GM13976 (cell line): ENCODE measurements at regions not wholly inside any gene's neighbourhood (a gene's known extent, or its start where the extent isn't known, plus 50 kb on each side); places are given as distances from the start of the nearest gene placed in this dataset.
"Not testable (repeated sequence)": the region's sequence is repeated elsewhere in the genome, so short reads cannot be mapped to it uniquely, and the experiment has no call there.

Source experiments
- DNase-seq: peaks from one replicate; pipeline ENCODE4 v3.0.0; 2012; ENCODE audit warnings: low spot score
- CTCF ChIP-seq: IDR thresholded peaks from 2 replicates; pipeline ENCODE4 v1.5.1; 2012; ENCODE audit warnings: borderline replicate concordance, mild to moderate bottlenecking; ENCODE audit not compliant: insufficient read depth; ENCODE audit errors: extremely low read depth, missing control alignments, control extremely low read depth
- in situ Hi-C: fragments of 300-500 bp; cut with MboI; formaldehyde crosslinking; loops from one replicate; pipeline ENCODE4 v1.12.0; 2022; ENCODE audit warnings: low sequenced_read_pairs, mixed read lengths, inconsistent platforms; ENCODE audit not compliant: unreplicated experiment

- no peak for DNase-seq
- in situ Hi-C loops, result no loop called here
- TF ChIP-seq CTCF, result no peak
Observed at GRCh38 chr10:34041871-34042270, 707.4 kb upstream of the NRP1 start.

- no peak for DNase-seq
- no peak for TF ChIP-seq CTCF
- in situ Hi-C loops, result no loop called here
Observed at GRCh38 chr10:34037499-34037898, 703.0 kb upstream of the NRP1 start.

- in situ Hi-C loops, DNase-seq: not testable (repeated sequence)
Observed at GRCh38 chr10:34035241-34035790, 700.8 kb upstream of the NRP1 start.

- no peak for DNase-seq
- no peak for TF ChIP-seq CTCF
- in situ Hi-C loops, result no loop called here
Observed at GRCh38 chr10:34033078-34033477, 698.6 kb upstream of the NRP1 start.

- no peak for TF ChIP-seq CTCF
- no peak for DNase-seq
- in situ Hi-C loops, result no loop called here
Observed at GRCh38 chr10:34032564-34032963, 698.1 kb upstream of the NRP1 start.

- in situ Hi-C loops, result no loop called here
- DNase-seq, result no peak
- TF ChIP-seq CTCF, result no peak
Observed at GRCh38 chr10:34031400-34031799, 696.9 kb upstream of the NRP1 start.

GRCh38 chr10:34029455-34029854 lies 695.0 kb upstream of the NRP1 start:
- in situ Hi-C loops, result no loop called here
- TF ChIP-seq CTCF, result no peak
- DNase-seq, result no peak
